ENCODE measurements at regions not wholly inside any gene's neighbourhood (a gene's known extent, or its start where the extent isn't known, plus 50 kb on each side); places are given as distances from the start of the nearest gene placed in this dataset.
A peak's percentile ranks its signal among the peaks of the same experiment; 100 is the strongest.

GRCh38 chr2:145818890-145819504, 1299.1 kb upstream of the ZEB2 start:
- no peak for TF ChIP-seq CTCF (IDR thresholded peaks at IDR 0.05; ENCODE audit: low read depth, low read length, missing control alignments)
- DNase-seq (ENCODE audit: extremely low read depth, low read depth), result no peak
- H3K4me3 ChIP-seq (replicated peaks; ENCODE audit: low read depth, low read length), result no peak overlapping the region

GRCh38 chr2:145815933-145816332, 1296.0 kb upstream of the ZEB2 start:
- DNase-seq (ENCODE audit: extremely low read depth, low read depth), result peak; percentile 2
- H3K4me3 ChIP-seq (replicated peaks; ENCODE audit: low read depth, low read length), result no peak overlapping the region

GRCh38 chr2:145813481-145813880, 1293.6 kb upstream of the ZEB2 start:
- DNase-seq (ENCODE audit: extremely low read depth, low read depth), result no peak
- no peak for TF ChIP-seq CTCF (IDR thresholded peaks at IDR 0.05; ENCODE audit: low read depth, low read length, missing control alignments)
- no peak overlapping the region for H3K4me3 ChIP-seq (replicated peaks; ENCODE audit: low read depth, low read length)

More at GRCh38 chr2:145815933-145816332, 1296.0 kb upstream of the ZEB2 start:
- TF ChIP-seq CTCF (IDR thresholded peaks at IDR 0.05; ENCODE audit: low read depth, low read length, missing control alignments), result no peak

- no peak for TF ChIP-seq CTCF (IDR thresholded peaks at IDR 0.05; ENCODE audit: low read depth, low read length, missing control alignments)
- H3K4me3 ChIP-seq (replicated peaks; ENCODE audit: low read depth, low read length), result no peak overlapping the region
- DNase-seq (ENCODE audit: extremely low read depth, low read depth), result no peak
Measured at GRCh38 chr2:145812165-145812554, 1292.2 kb upstream of the ZEB2 start.

- DNase-seq (ENCODE audit: extremely low read depth, low read depth), result no peak
- TF ChIP-seq CTCF (IDR thresholded peaks at IDR 0.05; ENCODE audit: low read depth, low read length, missing control alignments), result no peak
- no peak overlapping the region for H3K4me3 ChIP-seq (replicated peaks; ENCODE audit: low read depth, low read length)
Measured at GRCh38 chr2:145811276-145812164, 1291.6 kb upstream of the ZEB2 start.

- TF ChIP-seq CTCF (IDR thresholded peaks at IDR 0.05; ENCODE audit: low read depth, low read length, missing control alignments), result no peak
- DNase-seq (ENCODE audit: extremely low read depth, low read depth), result no peak
- no peak overlapping the region for H3K4me3 ChIP-seq (replicated peaks; ENCODE audit: low read depth, low read length)
Measured at GRCh38 chr2:145807968-145808367, 1288.0 kb upstream of the ZEB2 start.

Data from HFF-Myc (cell line).